HuH-7.5 (cell line): ENCODE measurements at regions not wholly inside any gene's neighbourhood (a gene's known extent, or its start where the extent isn't known, plus 50 kb on each side); places are given as distances from the start of the nearest gene placed in this dataset.

Experiments used
- DNase-seq: peaks from one replicate; pipeline ENCODE4 v3.0.0; 2011; ENCODE audit warnings: low spot score

GRCh38 chr16:11401161-11402050, 56.1 kb downstream of the RMI2 start:
- DNase-seq, result no peak

GRCh38 chr16:11402051-11402744, 56.9 kb downstream of the RMI2 start:
- no peak for DNase-seq

- no peak for DNase-seq
Observed at GRCh38 chr16:11402745-11403533, 57.7 kb downstream of the RMI2 start.

GRCh38 chr16:11403534-11403795, 58.2 kb downstream of the RMI2 start:
- no peak for DNase-seq

GRCh38 chr16:11403920-11404319, 58.7 kb downstream of the RMI2 start:
- DNase-seq, result no peak

GRCh38 chr16:11404603-11405002, 59.3 kb downstream of the RMI2 start:
- DNase-seq, result no peak

- DNase-seq, result peak; percentile 47
Observed at GRCh38 chr16:11405331-11406176, 60.3 kb downstream of the RMI2 start.

GRCh38 chr16:11406177-11406560, 60.9 kb downstream of the RMI2 start:
- no peak for DNase-seq

- peak; percentile 90 for DNase-seq
Observed at GRCh38 chr16:11407047-11407982, 62.1 kb downstream of the RMI2 start.

- no peak for DNase-seq
Observed at GRCh38 chr16:11408216-11408615, 63.0 kb downstream of the RMI2 start.

GRCh38 chr16:11409398-11409797, 64.1 kb downstream of the RMI2 start:
- DNase-seq, result no peak

- DNase-seq, result no peak
Observed at GRCh38 chr16:11410376-11411058, 65.3 kb downstream of the RMI2 start.

GRCh38 chr16:11411059-11411550, 65.8 kb downstream of the RMI2 start:
- DNase-seq, result no peak

GRCh38 chr16:11412175-11412904, 67.1 kb downstream of the RMI2 start:
- no peak for DNase-seq

- no peak for DNase-seq
Observed at GRCh38 chr16:11412965-11413887, 68.0 kb downstream of the RMI2 start.

GRCh38 chr16:11413907-11414595, 68.8 kb downstream of the RMI2 start:
- DNase-seq, result no peak
